ENCODE measurements at regions not wholly inside any gene's neighbourhood (a gene's known extent, or its start where the extent isn't known, plus 50 kb on each side); places are given as distances from the start of the nearest gene placed in this dataset.

DNA sequence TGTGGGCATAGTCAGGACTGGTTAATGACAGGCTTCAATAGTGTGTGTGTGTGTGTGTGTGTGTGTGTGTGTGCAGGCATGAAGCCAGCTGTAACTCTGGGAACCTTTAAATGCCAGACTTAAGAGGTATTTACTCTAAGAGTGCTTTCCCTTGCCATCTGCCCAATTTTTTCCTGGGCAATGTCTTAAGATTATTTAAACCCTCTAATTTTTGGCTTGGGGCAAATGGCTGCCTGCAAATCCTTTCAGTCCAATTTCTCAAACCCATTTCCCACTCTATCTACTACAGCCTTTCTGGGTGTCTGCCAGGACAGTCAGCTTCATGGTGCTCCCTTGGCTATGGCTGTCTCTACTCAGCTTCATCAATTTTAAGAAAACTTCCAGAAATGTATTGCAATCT is 62.6 kb upstream of the C1GALT1 start:
- TF ChIP-seq, protein P1, sequence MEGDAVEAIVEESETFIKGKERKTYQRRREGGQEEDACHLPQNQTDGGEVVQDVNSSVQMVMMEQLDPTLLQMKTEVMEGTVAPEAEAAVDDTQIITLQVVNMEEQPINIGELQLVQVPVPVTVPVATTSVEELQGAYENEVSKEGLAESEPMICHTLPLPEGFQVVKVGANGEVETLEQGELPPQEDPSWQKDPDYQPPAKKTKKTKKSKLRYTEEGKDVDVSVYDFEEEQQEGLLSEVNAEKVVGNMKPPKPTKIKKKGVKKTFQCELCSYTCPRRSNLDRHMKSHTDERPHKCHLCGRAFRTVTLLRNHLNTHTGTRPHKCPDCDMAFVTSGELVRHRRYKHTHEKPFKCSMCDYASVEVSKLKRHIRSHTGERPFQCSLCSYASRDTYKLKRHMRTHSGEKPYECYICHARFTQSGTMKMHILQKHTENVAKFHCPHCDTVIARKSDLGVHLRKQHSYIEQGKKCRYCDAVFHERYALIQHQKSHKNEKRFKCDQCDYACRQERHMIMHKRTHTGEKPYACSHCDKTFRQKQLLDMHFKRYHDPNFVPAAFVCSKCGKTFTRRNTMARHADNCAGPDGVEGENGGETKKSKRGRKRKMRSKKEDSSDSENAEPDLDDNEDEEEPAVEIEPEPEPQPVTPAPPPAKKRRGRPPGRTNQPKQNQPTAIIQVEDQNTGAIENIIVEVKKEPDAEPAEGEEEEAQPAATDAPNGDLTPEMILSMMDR (IDR thresholded peaks at IDR 0.05), result no peak
- TF ChIP-seq ZFX (IDR thresholded peaks at IDR 0.05; ENCODE audit: borderline replicate concordance), result no peak
